Testis (tissue), 2 donors: ENCODE measurements at regions not wholly inside any gene's neighbourhood (a gene's known extent, or its start where the extent isn't known, plus 50 kb on each side); places are given as distances from the start of the nearest gene placed in this dataset.

Experiments used
- DNase-seq: peaks from one replicate; pipeline ENCODE4 v3.0.0-alpha.2; 2019
- H3K27ac ChIP-seq, 2 donors: fragments of 200-600 bp; sonication (generic); one replicate each; pipeline ENCODE4 v1.5.1; 2019
- H3K27me3 ChIP-seq: fragments of 200-600 bp; sonication (generic); one replicate; pipeline ENCODE4 v1.5.1; 2019
- H3K36me3 ChIP-seq: fragments of 200-600 bp; sonication (generic); one replicate; pipeline ENCODE4 v1.5.1; 2017; ENCODE audit warnings: low read depth; ENCODE audit errors: missing control alignments
- H3K4me1 ChIP-seq: fragments of 200-600 bp; sonication (generic); one replicate; pipeline ENCODE4 v1.5.1; 2019
- H3K4me3 ChIP-seq, 2 donors: fragments of 200-600 bp; sonication (generic); one replicate each; pipeline ENCODE4 v1.5.1; 2017 to 2019
- H3K9me3 ChIP-seq: fragments of 200-600 bp; sonication (generic); one replicate; pipeline ENCODE4 v1.5.1; 2017
- POLR2A ChIP-seq: fragments of 450-650 bp; IDR thresholded peaks from one replicate; pipeline ENCODE4 v1.6.1; 2017; ENCODE audit warnings: antibody characterized with exemption, mild to moderate bottlenecking, moderate library complexity
- WGBS, 2 donors: methylation state at CpG; one replicate each; pipeline ENCODE4 v1.1.5; 2018; 5-methylcytosine and 5-hydroxymethylcytosine counted together
- intact Hi-C: fragments of 100-400 bp; cut with DNase I; formaldehyde crosslinking; loops from one replicate; pipeline ENCODE4 v1.15.1; 2023; ENCODE audit warnings: low total_unique reads
- TF ChIP-seq, protein P1 (sequence below), 3 experiments: fragments of 450-650 bp in 2 of 3; fragments of 200-600 bp in 1 of 3; sonication (generic) in 1 of 3; IDR thresholded peaks; one replicate each; pipeline ENCODE4 v1.5.1; 2016 to 2019; ENCODE audit warnings: antibody characterized with exemption in 3 of 3, mild to moderate bottlenecking in 2 of 3, moderate library complexity in 1 of 3

DNA sequence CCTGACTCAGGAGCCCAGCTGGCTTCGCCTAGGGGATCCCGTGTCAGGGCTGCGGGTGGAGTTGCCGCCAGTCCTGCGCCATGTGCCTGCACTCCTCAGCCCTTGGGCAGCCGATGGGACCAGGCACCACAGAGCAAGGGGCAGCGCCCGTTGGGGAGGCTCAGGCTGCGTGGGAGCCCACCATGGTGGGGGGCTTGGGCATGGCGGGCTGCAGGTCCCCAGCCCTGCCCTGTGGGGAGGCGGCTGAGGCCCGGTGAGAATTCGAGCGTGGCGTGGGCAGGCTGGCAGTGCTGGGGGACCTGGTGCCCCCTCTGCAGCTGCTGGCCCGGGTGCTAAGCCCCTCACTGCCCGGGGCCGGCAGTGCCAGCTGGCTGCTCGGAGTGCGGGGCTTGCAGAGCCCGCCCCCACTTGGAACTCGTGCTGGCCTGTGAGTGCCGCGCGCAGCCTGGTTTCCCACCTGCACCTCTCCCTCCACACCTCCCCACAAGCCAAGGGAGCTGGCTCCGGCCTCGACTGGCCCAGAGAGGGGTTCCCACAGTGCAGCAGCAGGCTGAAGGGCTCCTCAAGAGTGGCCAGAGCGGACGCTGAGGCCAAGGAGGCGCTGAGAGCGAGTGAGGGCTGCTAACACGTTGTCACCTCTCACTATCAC lies 135.1 kb upstream of the SEL1L start:
- Histone ChIP-seq H3K9me3 (no peaks in the 10 kb centered on the region), H3K4me1 (no peaks in the 10 kb centered on the region), H3K27ac (no peak overlapping the region), H3K4me3 (no peak overlapping the region), H3K36me3 (no peaks in the 10 kb centered on the region), H3K27me3 (no peaks in the 10 kb centered on the region)
- DNase-seq: no peak
- 89 to 92% methylated on average over 10 to 32 of the region's 32 CpGs for WGBS, 2 donors
- TF ChIP-seq, protein P1, sequence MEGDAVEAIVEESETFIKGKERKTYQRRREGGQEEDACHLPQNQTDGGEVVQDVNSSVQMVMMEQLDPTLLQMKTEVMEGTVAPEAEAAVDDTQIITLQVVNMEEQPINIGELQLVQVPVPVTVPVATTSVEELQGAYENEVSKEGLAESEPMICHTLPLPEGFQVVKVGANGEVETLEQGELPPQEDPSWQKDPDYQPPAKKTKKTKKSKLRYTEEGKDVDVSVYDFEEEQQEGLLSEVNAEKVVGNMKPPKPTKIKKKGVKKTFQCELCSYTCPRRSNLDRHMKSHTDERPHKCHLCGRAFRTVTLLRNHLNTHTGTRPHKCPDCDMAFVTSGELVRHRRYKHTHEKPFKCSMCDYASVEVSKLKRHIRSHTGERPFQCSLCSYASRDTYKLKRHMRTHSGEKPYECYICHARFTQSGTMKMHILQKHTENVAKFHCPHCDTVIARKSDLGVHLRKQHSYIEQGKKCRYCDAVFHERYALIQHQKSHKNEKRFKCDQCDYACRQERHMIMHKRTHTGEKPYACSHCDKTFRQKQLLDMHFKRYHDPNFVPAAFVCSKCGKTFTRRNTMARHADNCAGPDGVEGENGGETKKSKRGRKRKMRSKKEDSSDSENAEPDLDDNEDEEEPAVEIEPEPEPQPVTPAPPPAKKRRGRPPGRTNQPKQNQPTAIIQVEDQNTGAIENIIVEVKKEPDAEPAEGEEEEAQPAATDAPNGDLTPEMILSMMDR (IDR thresholded peaks at IDR 0.05): no peak
- intact Hi-C loops: no loop called here

DNA sequence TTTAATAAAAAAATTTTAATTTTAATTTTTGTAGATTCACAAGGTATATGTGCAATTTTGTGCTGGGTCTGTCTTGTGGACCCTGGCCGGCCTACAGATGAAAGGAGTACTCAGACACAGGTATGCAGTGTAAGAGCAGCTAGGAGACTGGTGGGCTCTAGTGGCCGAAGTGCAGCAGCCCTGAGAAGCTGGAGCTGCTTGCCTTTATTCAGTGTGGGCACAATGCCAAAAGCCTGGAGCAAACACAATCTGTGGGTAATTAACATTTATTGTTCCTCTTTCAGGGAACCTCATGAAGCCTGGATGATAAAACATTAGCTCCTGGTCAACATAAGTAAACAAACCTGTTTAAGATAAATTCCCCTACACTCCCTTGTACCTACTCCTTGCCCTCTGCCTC lies 135.7 kb upstream of the SEL1L start:
- DNase-seq: no peak
- no peak for TF ChIP-seq POLR2A
- TF ChIP-seq, protein P1 (IDR thresholded peaks at IDR 0.05): no peak
- H3K36me3 ChIP-seq: no peaks in the 10 kb centered on the region
- no peak overlapping the region for H3K27ac ChIP-seq
- WGBS, 2 donors: 65 to 97% methylated on average over 2 of the region's 2 CpGs
- intact Hi-C loops: no loop called here
- no peaks in the 10 kb centered on the region for H3K27me3 ChIP-seq
- H3K4me3 ChIP-seq: no peak overlapping the region
- no peaks in the 10 kb centered on the region for H3K4me1 ChIP-seq
- H3K9me3 ChIP-seq: no peaks in the 10 kb centered on the region

DNA sequence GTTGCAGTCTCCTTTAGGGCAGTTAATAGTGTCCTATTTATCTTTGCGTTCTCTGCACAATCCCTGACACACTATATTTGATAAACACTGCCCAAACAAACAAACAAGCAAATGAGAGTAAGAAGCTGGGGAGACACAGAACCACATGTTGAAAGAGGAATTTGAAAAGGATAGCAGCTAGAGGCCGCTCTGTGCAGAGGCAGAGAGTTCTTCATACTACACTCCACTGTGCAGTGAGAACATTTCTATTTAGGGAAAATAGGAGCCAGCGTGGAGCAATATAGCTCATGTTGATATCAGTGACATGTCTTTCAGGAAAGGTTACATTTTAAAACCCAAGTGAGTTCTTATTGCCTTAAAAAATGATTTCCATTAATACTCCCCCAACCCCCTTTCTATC lies 140.3 kb upstream of the SEL1L start:
- intact Hi-C loops: no loop called here
- H3K36me3 ChIP-seq: no peaks in the 10 kb centered on the region
- H3K9me3 ChIP-seq: no peaks in the 10 kb centered on the region
- H3K27ac ChIP-seq: no peak overlapping the region
- no peak overlapping the region for H3K4me3 ChIP-seq
- TF ChIP-seq, protein P1 (IDR thresholded peaks at IDR 0.05): no peak
- no peak for TF ChIP-seq POLR2A
- no peak for DNase-seq
- WGBS, 2 donors: 37 to 49% methylated on average over 3 of the region's 3 CpGs
- no peaks in the 10 kb centered on the region for H3K4me1 ChIP-seq
- H3K27me3 ChIP-seq: no peaks in the 10 kb centered on the region

DNA sequence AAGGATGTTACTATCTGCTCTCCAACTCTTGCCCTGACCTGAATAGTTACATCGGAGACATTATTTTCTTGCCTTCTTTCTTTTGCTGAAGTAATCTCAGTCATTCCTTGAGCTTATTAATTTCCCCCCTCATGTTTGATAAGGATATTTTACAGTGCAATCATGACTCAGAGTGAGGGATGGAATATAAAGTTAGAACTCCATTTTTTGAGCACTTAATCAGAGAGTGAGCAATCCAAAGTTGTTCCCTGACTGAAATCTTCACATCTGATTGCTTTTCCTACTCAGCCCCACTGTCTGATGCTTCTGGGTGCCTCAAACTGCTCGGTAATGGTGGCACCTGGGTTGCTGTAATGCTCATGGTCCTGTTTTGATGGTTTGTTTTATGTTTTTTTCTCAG lies 142.7 kb upstream of the SEL1L start:
- 73 to 81% methylated on average over 2 of the region's 2 CpGs for WGBS, 2 donors

DNA sequence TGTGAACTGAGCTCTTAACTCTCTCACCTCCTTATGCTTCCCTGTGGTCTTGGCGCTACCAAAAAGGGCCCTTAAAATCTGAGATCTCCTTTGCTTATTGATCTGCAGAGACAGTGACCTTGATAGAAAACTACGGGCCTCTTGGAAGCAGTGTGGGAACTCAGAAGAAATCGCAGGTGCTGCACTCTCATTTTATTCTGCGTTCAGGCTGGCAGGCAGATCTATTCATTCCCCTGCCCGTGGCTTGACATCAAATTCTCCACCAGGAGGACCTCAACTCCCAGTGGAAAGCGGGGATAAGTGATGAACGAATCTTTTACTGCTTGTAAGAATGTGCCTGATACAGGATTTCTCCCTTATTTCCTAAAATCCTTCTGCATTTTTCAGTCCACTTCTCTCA lies 143.2 kb upstream of the SEL1L start:
- intact Hi-C loops: no loop called here

More for the DNA sequence above, 142.7 kb upstream of the SEL1L start:
- intact Hi-C loops: no loop called here
- Histone ChIP-seq H3K27me3 (no peaks in the 10 kb centered on the region), H3K27ac (no peak overlapping the region), H3K4me1 (no peaks in the 10 kb centered on the region), H3K9me3 (no peaks in the 10 kb centered on the region), H3K36me3 (no peaks in the 10 kb centered on the region), H3K4me3 (no peak overlapping the region)
- DNase-seq: no peak
- TF ChIP-seq, protein P1 (IDR thresholded peaks at IDR 0.05): no peak
- no peak for TF ChIP-seq POLR2A

More for the DNA sequence above, 143.2 kb upstream of the SEL1L start:
- no peak overlapping the region for H3K4me3 ChIP-seq
- no peaks in the 10 kb centered on the region for H3K9me3 ChIP-seq
- H3K27me3 ChIP-seq: no peaks in the 10 kb centered on the region
- WGBS, 2 donors: 77 to 84% methylated on average over 7 of the region's 7 CpGs
- DNase-seq: no peak
- H3K4me1 ChIP-seq: no peaks in the 10 kb centered on the region
- no peaks in the 10 kb centered on the region for H3K36me3 ChIP-seq
- no peak for TF ChIP-seq POLR2A
- TF ChIP-seq, protein P1 (IDR thresholded peaks at IDR 0.05): no peak
- no peak overlapping the region for H3K27ac ChIP-seq
